ENCODE measurements at regions not wholly inside any gene's neighbourhood (a gene's known extent, or its start where the extent isn't known, plus 50 kb on each side); places are given as distances from the start of the nearest gene placed in this dataset.

DNA sequence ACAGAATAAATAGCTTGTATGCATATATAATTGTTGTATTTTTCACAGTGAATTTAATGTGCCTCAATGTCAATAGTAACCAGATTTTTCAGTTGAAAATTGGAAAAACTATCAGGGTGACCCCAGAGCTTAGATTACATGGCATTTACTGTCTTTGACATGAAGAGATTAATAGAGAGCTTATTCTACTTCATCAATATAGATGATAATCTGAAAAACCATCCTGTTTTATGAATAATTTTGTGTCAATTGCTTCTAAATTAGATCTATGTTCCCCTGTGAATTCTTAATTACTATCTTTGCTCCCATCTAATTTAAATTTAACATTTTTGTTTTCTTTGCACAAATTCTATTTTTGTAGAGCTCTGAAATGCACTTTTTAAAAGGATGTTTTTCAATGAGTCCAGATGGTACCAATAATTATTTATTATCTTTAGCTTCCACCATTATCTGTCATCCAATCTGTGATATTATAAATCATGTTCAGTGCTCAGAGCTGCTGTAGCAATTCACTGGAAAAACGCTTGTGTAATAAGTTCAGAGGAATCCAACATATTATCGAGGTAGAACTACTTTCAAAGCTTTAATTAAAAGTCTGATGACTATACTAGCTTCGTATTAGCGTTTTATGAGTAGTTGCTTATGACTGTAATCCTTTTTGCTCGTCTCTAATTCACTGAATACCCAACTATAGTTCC lies 291.4 kb downstream of the JRKL start:
- WGBS, 2 donors = 74 to 78% methylated on average over 5 of the region's 5 CpGs
- H3K9me3 ChIP-seq = no peaks in the 10 kb centered on the region
- TF ChIP-seq POLR2A (IDR thresholded peaks at IDR 0.05) = no peak
- TF ChIP-seq CTCF (IDR thresholded peaks at IDR 0.05) = no peak
- intact Hi-C loops (cut with DNase I) = no loop called here
- DNase-seq = no peak
- no peaks in the 10 kb centered on the region for H3K27me3 ChIP-seq
- H3K4me3 ChIP-seq (replicated peaks in 1 of 3) = no peak overlapping the region
- H3K27ac ChIP-seq = no peak overlapping the region
- H3K4me1 ChIP-seq = no peaks in the 10 kb centered on the region
- no peaks in the 10 kb centered on the region for H3K36me3 ChIP-seq

DNA sequence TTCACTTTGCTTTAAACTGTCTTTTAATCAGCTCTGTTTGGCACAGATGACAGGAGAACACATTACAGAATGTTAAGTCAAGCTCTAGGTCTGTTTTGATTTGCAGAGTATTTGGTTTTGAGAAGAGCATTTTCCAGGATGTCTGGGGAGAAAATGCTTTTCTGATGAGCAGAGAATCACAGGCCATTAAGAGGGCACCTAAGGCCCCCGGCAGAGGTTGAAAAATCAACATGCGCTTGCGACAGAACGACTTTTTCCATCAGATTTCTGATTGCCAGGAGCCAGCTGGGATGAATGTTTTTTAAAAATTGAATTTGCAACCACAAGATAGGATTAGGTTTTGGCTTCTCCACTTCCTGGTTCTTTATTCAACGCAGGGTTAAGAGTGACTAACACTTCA lies 304.5 kb downstream of the JRKL start:
- H3K4me1 ChIP-seq = no peaks in the 10 kb centered on the region
- no peaks in the 10 kb centered on the region for H3K36me3 ChIP-seq
- 65 to 68% methylated on average over 5 of the region's 5 CpGs for WGBS, 2 donors
- TF ChIP-seq POLR2A (IDR thresholded peaks at IDR 0.05) (no peak), CTCF (IDR thresholded peaks at IDR 0.05) (no peak)
- intact Hi-C loops (cut with DNase I) = no loop called here
- H3K4me3 ChIP-seq (replicated peaks in 1 of 3) = no peak overlapping the region
- no peak for DNase-seq
- no peaks in the 10 kb centered on the region for H3K27me3 ChIP-seq
- H3K9me3 ChIP-seq = no peaks in the 10 kb centered on the region
- H3K27ac ChIP-seq = no peak overlapping the region

- Histone ChIP-seq H3K27ac (no peak overlapping the region), H3K36me3 (no peaks in the 10 kb centered on the region), H3K4me1 (no peaks in the 10 kb centered on the region), H3K27me3 (no peaks in the 10 kb centered on the region), H3K9me3 (no peaks in the 10 kb centered on the region), H3K4me3 (replicated peaks in 1 of 3) (no peak overlapping the region)
- no peak for DNase-seq
- intact Hi-C loops (cut with DNase I) = no loop called here
- no peak for TF ChIP-seq CTCF (IDR thresholded peaks at IDR 0.05)
- no peak for TF ChIP-seq POLR2A (IDR thresholded peaks at IDR 0.05)
- 28 to 38% methylated on average over 1 of the region's 1 CpG for WGBS, 2 donors
These were observed 306.9 kb downstream of the JRKL start for GRCh38 chr11:96696731-96697130.

GRCh38 chr11:96697466-96697865 lies 307.7 kb downstream of the JRKL start:
- Histone ChIP-seq H3K9me3 (no peaks in the 10 kb centered on the region), H3K27ac (no peak overlapping the region), H3K4me3 (replicated peaks in 1 of 3) (no peak overlapping the region), H3K27me3 (no peaks in the 10 kb centered on the region), H3K4me1 (no peaks in the 10 kb centered on the region), H3K36me3 (no peaks in the 10 kb centered on the region)
- 90 to 94% methylated on average over 3 of the region's 3 CpGs for whole genome bisulfite sequencing, 2 donors
- no peak for DNase-seq
- TF ChIP-seq POLR2A (IDR thresholded peaks at IDR 0.05) (no peak), CTCF (IDR thresholded peaks at IDR 0.05) (no peak)
- intact Hi-C loops (cut with DNase I) = no loop called here

- Histone ChIP-seq H3K27ac (no peak overlapping the region), H3K4me1 (no peaks in the 10 kb centered on the region)
These were observed 315.0 kb downstream of the JRKL start for GRCh38 chr11:96704847-96705246.

More at GRCh38 chr11:96704847-96705246, 315.0 kb downstream of the JRKL start:
- no peak for TF ChIP-seq CTCF (IDR thresholded peaks at IDR 0.05)
- no peak for TF ChIP-seq POLR2A (IDR thresholded peaks at IDR 0.05)
- DNase-seq = no peak
- intact Hi-C loops (cut with DNase I) = no loop called here
- Histone ChIP-seq H3K27me3 (no peaks in the 10 kb centered on the region), H3K9me3 (no peaks in the 10 kb centered on the region), H3K4me3 (replicated peaks in 1 of 3) (no peak overlapping the region), H3K36me3 (no peaks in the 10 kb centered on the region)
- WGBS, 2 donors = 42 to 59% methylated on average over 3 of the region's 3 CpGs
